ENCODE measurements at regions not wholly inside any gene's neighbourhood (a gene's known extent, or its start where the extent isn't known, plus 50 kb on each side); places are given as distances from the start of the nearest gene placed in this dataset.

GRCh38 chr6:120588424-120588823 lies 745.9 kb downstream of the TBC1D32 start:
- no peak for TF ChIP-seq CTCF (IDR thresholded peaks at IDR 0.05; ENCODE audit: extremely low read depth, insufficient read depth, missing control alignments)
- in situ Hi-C loops (cut with MboI; ENCODE audit: low pct_unique_long_range_greater_than_20kb, low sequenced_read_pairs, unreplicated experiment), result no loop called here
- no peak for DNase-seq (ENCODE audit: low spot score)

DNA sequence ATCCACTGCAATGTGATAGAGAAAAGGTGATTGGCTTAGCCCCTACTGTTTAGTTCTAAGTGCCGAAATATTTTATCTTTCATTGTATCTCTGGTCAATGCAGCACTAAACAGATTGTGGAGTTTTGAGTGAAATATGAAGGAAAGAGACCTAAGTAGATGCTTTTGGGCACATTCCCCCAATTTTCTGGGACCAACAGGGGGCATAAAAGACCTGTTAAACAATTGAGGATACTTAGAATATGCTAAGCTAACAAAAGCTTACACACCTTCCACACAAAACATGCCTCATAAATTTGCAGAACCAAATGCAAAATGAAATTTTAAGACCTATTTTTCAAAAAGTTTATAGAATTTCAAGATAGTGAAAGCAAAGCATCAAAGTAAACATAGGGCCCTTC lies 746.9 kb downstream of the TBC1D32 start:
- no peak for TF ChIP-seq CTCF (IDR thresholded peaks at IDR 0.05; ENCODE audit: extremely low read depth, insufficient read depth, missing control alignments)
- in situ Hi-C loops (cut with MboI; ENCODE audit: low pct_unique_long_range_greater_than_20kb, low sequenced_read_pairs, unreplicated experiment), result no loop called here
- no peak for DNase-seq (ENCODE audit: low spot score)

DNA sequence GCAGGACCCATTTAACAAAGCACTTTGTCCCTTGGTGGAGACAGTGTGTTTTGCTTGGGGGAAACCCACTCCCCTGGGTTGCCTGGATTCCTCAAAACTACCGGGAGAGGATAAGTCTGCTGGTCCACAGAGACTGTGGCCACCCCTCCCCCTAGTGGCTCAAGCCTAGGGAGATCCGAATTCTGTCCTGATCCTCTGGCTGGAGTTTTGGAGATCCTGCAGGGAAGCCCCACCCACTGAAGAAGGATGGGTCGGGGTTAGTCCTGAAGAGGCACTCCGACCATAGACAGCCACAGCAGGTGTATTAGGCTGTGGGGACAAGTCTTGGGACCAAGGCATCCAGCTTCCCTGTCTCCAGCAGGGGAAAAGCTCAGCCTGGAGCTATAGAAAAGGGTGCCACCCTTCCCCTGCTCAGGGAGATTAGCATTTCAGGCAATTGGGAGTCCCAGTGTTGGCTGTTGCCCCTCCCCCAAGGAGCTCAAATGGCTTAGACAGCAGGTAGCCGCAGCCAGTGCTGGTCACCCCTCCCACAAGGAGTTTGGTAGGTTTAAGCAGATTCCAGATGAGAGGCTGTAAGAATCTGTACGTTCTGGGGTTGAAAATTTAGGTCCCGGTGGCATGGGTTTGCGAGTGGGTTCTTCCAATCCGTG lies 750.0 kb downstream of the TBC1D32 start:
- TF ChIP-seq CTCF (IDR thresholded peaks at IDR 0.05; ENCODE audit: extremely low read depth, insufficient read depth, missing control alignments), result no peak
- in situ Hi-C loops (cut with MboI; ENCODE audit: low pct_unique_long_range_greater_than_20kb, low sequenced_read_pairs, unreplicated experiment), result no loop called here
- DNase-seq (ENCODE audit: low spot score), result no peak

- DNase-seq (ENCODE audit: low spot score), result no peak
- in situ Hi-C loops (cut with MboI; ENCODE audit: low pct_unique_long_range_greater_than_20kb, low sequenced_read_pairs, unreplicated experiment), result no loop called here
- no peak for TF ChIP-seq CTCF (IDR thresholded peaks at IDR 0.05; ENCODE audit: extremely low read depth, insufficient read depth, missing control alignments)
Measured at GRCh38 chr6:120576061-120576460, 758.2 kb downstream of the TBC1D32 start.

DNA sequence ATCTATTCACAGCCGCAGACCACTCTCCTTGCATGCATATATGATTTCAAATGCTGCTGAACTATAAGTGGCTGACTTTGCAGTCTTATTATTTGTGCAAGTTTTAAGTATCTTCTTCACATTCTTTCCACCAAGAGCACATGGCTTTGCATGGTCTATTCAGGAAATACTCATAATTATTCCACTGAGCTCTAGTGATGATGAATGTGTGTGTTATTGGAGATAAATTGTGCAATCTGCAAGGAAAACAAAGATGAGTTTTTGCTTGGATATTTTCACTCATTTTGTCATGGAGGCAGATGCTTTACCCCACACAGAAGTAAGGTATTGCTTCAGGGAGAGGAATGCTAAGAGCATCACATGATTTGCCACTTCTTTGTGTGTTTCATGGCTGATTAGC lies 764.6 kb downstream of the TBC1D32 start:
- no peak for DNase-seq (ENCODE audit: low spot score)
- in situ Hi-C loops (cut with MboI; ENCODE audit: low pct_unique_long_range_greater_than_20kb, low sequenced_read_pairs, unreplicated experiment), result no loop called here
- TF ChIP-seq CTCF (IDR thresholded peaks at IDR 0.05; ENCODE audit: extremely low read depth, insufficient read depth, missing control alignments), result no peak

- no peak for DNase-seq (ENCODE audit: low spot score)
- no peak for TF ChIP-seq CTCF (IDR thresholded peaks at IDR 0.05; ENCODE audit: extremely low read depth, insufficient read depth, missing control alignments)
- in situ Hi-C loops (cut with MboI; ENCODE audit: low pct_unique_long_range_greater_than_20kb, low sequenced_read_pairs, unreplicated experiment), result no loop called here
Measured at GRCh38 chr6:120564779-120565178, 769.5 kb downstream of the TBC1D32 start.

All from GM13977 (cell line).